Adrenal gland (tissue), 5 donors: ENCODE measurements at regions not wholly inside any gene's neighbourhood (a gene's known extent, or its start where the extent isn't known, plus 50 kb on each side); places are given as distances from the start of the nearest gene placed in this dataset.

Experiments
- CTCF ChIP-seq, 6 experiments: fragments of 450-650 bp in 4 of 6; fragments of 200-600 bp in 2 of 6; sonication (generic) in 1 of 6; IDR thresholded peaks; 1 replicate in 5 of 6; 2 replicates in 1 of 6; pipeline versions ENCODE4 v1.5.1 to v1.8.0; 2016 to 2021; ENCODE audit warnings: antibody characterized with exemption in 6 of 6, mild to moderate bottlenecking in 2 of 6, moderate library complexity in 1 of 6
- POLR2A ChIP-seq, 2 donors: fragments of 450-650 bp; IDR thresholded peaks; one replicate each; pipeline ENCODE4 v1.6.1; 2017; ENCODE audit warnings: antibody characterized with exemption in 2 of 2, mild to moderate bottlenecking in 2 of 2, moderate library complexity in 1 of 2
- donor health status: DM: no; HTN: no; CAD: no.

DNA sequence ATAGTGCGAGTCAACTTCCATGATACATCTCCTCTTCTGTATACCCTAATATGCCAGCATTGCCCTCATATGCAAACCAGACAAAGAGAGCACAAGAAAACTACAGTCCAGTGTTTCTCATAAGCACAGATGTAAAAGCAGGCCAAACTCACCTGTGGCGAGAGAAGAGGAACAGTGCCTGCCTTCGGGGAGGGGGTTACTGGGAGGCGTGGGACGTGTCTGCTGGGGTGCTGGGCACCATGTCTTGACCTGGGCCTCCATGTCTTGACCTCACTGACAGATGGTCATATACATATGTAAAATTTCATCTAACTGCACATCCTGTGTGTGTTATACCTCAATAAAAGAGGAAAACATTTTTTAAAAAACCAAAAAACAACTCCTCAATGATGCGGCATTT lies 159.3 kb upstream of the PPP1R26 start:
- TF ChIP-seq CTCF (IDR thresholded peaks at IDR 0.05) (no peak), POLR2A (IDR thresholded peaks at IDR 0.05) (no peak)
